Stimulated activated CD8-positive, alpha-beta memory T cell treated with anti-CD3 and anti-CD28 coated beads, Interleukin-4, amount 100 ng/mL, for 24 hours (primary cell): ENCODE measurements at regions not wholly inside any gene's neighbourhood (a gene's known extent, or its start where the extent isn't known, plus 50 kb on each side); places are given as distances from the start of the nearest gene placed in this dataset.

Experiments
- DNase-seq: peaks from one replicate; pipeline ENCODE4 v3.0.0-alpha.2; 2020; ENCODE audit warnings: low read depth

DNA sequence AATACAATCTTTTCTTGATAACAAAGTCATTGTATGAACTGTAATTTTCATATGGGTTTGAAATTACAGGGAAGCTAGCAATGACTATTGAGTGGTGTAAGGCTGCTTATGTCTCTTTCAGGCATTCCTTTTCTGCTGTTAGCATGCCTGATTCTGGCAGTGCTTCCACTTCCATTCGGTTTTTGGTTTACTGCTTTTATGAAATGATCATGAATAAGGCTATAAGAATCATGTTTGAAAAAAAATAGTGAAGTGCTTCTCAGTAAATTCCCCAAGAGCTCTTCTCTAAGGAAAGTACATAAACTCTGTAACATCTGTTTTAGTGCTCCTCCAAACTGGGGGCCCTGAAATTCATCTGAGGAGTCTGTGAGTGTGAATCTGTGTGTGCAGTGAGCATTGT is 434.0 kb upstream of the RGS6 start:
- DNase-seq: no peak

DNA sequence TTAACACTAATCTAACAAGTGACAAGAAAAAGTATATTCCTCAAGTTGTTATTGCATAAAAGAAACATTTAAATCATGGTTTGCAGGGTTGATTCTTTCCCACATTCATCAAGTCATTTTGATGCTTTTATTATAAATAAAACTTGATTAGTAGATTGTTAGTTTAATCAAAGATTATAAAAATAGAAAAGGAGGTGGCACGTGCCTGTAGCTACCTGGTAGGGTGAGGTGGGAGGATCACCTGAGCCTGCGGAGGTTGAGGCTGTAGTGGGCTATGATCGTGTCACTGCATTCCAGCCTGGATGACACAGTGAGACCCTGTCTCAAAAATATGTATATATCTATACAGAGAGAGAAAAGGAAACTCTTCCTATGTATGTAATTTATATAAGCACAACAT is 433.2 kb upstream of the RGS6 start:
- DNase-seq: no peak

DNA sequence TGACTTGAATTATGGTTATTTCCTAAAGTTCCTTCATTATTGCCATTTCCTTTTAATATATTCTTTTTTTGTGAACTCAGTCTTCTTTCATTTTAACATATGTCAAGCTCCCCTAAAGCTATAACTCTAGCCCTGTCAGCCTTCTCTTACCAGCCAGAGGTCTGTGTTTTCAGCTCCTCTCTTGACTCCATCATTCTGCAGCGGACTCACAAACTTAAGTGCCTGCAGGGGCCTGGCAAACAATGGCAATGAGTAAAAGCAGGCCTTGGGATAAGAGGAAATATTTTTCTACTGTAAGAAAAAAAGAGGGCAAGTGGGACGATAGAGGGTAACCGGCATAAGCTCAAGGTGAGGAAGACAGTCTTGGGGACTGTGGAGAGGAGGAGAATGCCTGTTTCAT is 424.5 kb upstream of the RGS6 start:
- no peak for DNase-seq

DNA sequence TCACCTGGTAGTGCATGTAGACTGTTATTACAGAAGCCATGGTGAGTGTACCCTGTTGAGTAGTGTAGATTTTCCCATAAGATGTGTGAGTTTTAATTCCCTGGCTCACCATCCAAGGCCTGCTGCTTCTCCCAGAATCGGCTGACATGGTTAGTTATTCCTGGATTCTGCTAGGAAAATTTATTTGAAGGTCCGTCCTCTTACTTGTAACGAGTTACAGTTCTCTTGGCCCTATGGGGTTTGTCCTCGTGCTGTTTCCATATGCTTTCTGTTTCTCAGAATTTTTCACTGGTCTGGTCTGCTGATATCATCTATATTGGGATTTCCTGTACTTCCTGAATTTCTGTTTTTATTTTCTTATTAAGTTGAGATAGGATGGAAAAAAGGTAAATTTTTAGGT is 423.3 kb upstream of the RGS6 start:
- DNase-seq: no peak

DNA sequence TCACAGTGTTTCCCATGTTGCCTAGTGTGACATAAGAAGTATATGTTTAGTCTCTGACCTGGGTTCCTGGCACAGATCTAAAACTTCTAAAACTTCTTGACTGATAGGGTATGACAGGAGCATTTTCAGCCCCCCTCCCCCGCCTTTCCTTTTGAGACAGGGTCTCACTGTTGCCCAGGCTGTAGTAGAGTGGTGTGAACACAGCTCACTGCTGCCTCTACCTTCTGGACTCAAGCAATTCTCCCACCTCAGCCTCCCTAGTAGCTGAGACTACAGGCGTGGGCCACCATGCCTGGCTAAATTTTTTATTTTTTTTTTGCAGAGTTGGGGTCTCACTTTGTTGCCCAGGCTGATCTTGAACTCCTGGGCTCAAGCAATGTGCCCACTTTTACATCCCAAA is 421.1 kb upstream of the RGS6 start:
- DNase-seq: no peak

DNA sequence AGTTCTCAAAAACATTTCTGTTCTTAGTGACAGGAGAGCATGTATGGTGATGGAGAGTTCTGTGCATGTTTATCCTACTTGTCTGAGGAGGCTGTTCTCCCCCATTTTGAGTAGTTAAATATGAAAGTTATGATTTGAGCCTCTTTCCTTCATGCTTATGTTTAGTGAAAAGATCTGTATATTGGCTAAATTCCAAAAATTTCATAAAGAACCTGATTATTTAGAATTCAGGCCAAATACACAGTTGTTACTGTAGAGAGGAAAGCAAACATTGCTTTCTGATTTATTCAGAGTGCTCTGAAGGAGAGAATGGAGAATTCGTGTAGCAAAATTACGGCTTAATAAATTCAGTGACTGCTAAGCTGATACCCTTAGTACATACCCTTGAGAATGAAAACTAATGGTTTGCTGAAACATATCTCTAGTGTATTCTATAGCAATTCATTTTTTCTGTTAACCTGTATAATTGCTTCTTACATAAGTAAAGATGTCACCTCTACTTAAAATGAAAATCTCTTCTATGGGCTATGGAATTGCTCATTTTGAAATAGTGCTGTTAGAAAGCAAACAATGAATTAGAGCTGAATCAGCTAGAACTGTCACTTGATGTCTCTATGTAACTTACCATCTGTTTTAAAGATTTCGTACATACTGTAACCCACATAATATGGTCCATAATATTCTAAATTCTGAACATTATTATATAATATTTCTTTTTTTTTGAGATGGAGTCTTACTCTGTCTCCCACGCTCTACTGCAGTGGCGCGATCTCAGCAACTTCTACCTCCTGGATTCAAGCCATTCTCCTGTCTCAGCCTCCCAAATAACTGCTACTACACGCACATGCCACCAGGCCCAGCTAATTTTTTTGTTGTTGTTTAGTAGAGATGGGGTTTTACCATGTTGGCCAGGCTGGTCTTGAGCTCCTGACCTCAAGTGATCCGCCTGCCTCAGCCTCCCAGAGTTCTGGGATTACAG is 417.0 kb upstream of the RGS6 start:
- no peak for DNase-seq

DNA sequence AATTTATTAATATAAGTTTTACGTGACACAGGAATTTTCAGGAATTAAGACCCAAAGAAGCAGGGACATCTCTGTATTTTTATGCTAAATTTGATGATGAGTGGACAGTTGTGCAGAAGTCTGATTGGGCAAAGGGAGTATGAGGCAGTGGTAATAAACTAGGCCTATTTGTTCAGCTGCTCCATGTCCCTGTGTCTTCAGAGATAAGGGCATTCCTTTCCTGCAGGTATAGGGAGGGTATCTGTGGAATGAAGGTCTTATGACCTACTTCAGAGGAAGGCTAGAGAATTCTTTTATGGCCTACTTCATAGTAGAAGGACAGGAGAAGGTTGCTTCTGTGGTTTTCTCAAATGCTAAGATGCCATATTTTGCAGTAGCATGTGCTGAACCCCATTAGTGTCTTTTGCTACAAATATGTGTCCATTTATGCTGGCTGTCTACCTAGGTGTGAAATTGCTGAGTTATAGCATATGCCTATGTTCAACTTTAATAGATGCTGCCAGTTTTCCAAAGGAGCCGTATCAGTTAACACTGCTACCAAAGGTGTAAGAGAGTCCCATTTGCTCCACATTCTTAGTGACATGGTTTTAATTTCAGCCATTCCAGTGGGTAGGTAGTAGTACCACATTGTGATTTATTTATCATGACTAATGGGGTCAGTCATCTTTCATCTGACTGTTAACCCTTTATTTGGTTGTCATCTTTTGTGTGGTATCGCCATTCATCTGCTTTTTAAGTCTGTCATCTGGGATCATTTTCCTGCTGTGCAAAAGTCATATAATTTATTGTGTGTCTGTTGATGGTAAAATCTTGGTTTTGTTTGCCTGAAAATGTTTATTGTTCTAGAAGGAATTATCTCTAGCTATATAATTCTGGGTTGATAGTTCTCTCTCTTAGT is 410.7 kb upstream of the RGS6 start:
- DNase-seq: no peak

DNA sequence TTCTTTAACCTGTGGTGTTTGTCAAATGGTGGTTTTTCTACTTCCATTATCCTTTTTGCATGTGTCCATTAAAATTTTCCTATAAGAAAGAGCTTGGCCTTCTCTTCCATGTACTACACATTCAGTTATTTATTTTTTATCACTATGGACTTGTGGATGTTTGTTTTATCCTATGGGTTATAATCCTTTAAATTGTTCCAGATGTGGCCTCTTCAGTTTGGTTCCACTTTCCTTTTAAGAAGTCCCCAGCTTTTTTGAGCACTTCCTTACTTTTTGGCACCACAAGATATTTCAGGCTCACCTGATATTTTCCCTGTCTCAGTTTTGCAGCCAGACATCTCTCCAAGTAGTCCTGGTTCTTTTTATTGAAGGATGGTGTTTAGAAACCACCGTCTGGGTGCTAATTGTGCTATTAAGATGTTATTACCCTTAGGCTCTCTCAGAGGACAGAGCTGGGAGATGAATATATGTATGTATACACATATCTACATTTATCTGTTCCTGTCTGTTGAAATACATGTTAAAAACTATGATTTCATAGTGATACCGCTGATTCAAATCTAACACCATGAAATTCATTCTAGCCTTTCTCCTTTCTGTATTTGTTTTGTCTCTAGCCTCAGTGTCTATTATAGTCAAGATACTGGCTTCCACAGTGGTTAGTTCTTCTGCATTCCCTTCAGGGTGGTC is 408.5 kb upstream of the RGS6 start:
- no peak for DNase-seq

DNA sequence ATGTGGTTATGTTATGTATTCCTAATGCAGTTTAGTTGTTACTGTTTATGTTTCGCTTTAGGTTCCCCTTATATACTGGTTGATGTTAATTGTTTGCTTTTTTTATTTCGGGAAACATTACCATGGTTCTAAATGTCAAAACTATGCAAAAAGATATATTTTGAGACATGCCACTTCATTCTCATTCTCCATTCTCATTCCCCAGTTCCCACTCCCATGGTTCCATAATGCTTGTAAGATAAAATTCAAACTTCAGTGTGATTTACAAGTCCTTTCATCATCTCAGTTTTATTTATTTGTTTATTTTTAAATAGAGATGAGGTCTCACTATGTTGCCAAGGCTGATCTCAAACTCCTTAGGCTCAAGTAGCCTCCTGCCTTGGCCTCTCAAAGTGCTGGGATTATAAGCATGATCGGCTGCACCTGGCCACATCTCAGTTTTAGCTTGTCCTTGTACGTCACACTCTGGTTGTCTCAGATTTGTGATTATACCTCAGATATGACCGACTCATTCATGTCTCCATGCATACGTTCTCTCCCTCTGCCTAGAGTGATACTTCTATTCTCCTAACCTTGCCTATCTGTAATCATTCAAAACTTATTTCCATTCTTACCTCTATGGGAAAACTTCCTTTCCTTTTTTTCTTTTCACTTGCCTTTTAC is 407.8 kb upstream of the RGS6 start:
- no peak for DNase-seq

DNA sequence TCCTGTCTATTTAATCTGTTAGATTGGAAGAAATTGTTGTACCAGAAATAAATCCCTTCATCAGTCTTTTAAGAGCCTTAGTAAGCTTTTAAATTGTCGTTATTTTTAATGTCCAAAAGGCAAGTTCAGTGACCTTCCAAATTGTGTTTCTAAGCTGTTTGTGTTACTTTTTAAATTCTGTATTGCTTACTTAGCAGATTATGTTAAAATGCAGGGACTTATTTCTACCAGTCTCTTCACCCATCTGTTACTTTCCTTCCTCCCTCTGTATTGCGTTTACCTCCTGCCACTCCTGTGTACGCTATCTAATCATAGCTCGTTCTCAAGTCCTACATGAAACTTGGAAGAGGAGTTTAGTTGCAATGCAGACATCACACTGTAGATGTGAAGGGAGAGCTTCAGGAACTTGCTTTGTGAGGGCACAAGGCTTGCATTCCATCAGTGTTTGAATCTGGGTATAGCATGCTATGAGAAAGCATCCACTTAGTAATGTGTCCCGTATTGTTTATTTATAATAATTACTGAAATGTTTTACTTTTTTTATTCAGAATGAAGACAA is 406.5 kb upstream of the RGS6 start:
- no peak for DNase-seq

DNA sequence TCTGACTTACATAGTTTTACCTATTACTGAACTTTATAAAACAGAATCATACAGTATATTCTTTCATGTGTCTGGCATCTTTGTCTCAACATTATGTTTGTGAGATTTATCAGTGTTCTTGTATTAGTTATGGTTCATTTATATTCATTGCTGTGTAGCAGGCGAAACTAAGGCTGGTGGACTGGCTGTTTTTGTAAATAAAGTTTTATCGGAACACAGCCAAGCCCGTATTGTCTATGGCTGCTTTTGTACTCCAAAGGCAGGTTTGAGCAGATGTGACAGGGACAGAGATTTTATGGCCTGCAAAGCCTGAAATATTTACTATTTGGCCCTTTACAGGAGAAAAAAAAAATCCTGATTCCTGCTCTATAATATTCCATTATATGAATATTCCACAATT is 405.8 kb upstream of the RGS6 start:
- no peak for DNase-seq

DNA sequence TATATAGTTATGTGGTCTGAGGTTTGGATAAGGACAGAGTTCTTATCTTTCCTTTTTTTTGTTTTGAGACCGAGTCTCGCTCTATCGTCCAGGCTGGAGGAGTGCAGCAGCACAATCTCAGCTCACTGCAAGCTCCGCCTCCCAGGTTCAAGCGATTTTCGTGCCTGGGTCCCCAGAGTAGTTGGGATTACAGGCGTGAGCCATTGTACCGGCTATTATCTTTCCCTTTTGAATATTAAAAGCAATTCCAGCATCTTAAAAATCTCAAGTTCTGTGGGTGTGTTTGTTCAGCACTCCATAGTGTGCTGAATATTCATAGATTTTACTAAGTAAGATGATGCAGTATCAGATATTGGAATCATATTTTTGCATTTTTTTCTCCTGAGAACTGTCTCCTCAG is 404.4 kb upstream of the RGS6 start:
- DNase-seq: no peak

DNA sequence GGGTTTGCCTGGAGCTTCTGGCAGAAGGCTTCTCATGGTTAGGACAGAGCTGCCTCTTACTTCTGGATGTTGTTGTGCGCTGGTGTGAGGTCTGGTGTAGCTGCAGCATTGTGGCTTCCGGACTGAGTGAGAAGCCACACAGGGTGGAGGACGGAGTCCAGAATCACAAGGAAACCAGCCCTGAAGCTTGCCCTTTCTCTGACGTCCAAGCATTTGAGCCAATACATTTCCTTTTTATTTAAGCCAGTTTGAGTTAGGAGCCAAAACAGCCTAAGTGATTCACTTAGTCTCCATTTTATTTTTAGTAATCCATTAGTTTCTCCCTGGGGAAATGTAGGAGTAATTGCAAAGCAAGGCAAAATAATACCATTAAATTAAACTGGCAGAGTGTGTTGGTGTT is 402.4 kb upstream of the RGS6 start:
- DNase-seq: no peak

DNA sequence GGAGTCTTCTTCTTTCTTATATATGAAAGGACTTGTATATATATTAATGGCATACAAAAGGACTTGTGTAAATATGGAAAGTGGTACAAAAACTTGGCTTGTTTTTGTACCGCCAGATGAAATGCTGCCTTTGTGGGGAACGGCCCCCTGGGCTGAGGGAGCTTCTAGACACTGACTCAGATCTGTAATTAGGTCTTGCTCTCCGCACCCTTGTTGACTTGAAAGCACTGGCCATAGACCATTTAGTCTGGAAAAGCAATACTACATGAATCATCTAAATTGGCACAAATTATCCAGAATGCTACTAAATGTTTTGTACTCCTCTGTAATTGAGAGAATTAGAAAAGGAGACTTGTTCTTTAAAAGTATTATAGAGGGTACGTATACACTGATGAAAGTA is 399.9 kb upstream of the RGS6 start:
- no peak for DNase-seq

DNA sequence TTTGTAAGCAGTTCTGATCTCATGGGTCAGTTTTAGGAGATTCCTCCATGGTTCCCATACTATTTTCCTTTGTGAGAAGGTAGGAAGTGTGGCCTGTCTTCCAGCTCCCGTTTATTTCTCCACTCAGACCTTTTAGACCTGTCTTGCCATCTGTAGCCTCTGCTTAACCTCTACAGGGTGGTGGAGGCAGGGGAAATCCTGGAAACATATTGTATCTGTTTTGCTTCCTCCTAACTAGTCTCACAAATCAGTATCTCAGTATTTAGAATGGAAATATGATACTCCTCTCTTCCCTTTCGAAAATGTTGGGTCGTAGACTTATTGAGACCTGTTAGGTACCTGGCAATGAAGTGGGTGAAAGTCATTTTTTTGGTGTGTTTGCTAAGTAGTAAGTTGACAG is 399.4 kb upstream of the RGS6 start:
- no peak for DNase-seq

DNA sequence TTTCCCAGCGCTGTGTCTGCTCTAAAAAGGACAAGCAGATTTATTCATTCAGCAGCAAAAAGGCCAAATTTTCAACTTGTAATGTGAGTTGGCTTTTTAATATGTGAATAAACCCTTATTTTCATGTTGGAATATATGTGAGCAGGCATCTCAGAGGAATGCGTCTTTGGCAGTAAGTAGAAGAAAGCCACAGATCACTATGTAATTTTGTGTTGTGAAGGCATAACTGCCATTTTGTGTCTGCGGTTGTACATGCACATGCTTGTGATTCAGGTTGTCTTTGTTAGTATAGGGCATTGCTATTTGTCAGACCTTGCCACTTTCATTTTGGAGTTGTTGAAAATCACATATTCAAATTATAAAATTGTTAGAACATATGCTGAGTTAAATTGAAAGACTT is 398.8 kb upstream of the RGS6 start:
- no peak for DNase-seq

DNA sequence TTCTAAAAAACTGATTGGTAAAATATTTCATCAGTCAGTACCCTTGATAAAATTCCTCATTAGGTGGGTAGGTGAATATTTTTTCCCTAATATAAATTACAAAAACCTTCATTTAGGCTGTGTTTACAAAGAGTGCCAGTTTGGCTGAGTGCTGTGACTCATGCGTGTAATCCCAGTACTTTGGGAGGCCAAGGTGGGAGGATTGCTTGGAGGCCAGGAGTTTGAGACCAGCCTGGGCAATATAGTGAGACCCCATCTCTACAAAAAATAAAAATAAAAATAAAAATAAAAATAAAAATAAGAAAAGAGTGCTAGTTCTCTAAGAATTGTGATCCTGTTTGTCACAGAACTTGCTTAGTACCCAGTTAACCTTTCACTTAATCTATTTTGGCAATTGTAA is 398.4 kb upstream of the RGS6 start:
- DNase-seq: no peak

DNA sequence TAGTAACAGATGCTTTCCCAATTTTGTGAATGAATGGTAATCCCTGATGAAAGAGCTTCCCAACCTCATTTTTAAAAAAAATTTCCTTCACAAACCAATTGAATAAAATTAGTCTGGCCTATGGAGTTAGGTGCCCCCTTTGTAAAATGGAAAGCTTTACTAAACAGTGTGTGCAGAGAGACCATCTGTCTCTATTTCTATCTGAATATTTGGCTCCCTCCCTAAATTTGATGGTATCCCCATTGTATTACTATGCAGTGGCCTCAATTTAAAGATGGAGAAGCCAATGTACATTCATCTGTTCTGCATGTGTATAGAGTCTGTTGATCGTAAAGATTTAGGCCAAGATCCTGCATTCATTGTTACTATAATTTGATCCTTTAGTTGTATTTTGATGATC is 397.7 kb upstream of the RGS6 start:
- no peak for DNase-seq

DNA sequence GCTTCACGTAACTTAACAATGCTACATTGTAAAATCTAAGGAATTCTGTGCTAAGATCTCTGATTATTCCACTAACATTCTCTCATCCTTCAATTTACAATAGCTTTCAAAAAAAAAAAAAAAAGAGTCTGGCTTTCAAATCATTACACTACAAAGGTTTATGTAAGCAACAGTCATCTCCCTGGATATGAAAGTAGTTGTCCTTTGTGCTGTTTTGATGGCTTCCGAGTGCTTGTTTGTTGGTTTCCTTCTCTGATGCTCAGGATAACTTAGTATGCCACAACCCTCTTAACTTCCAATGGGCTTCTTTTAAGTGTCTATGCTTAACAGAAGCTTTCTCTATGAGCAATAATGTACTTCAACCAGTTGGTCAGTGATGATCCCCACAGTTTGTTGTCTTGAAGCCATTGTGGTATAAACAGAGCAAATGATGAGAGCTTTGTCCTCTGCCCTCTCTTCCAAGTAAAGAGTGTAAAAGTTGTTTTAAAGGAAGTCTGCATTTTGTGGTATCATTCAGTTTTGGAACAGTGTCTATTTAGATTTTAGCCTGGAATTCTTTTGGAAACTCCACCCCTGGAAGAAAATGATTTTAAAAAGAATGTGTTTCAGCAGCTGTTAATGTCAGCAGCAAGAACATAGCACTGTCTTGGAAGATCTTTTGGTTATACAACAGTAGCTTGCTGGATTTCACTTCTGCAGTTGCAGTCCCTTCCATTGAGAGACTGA is 396.1 kb upstream of the RGS6 start:
- DNase-seq: no peak

DNA sequence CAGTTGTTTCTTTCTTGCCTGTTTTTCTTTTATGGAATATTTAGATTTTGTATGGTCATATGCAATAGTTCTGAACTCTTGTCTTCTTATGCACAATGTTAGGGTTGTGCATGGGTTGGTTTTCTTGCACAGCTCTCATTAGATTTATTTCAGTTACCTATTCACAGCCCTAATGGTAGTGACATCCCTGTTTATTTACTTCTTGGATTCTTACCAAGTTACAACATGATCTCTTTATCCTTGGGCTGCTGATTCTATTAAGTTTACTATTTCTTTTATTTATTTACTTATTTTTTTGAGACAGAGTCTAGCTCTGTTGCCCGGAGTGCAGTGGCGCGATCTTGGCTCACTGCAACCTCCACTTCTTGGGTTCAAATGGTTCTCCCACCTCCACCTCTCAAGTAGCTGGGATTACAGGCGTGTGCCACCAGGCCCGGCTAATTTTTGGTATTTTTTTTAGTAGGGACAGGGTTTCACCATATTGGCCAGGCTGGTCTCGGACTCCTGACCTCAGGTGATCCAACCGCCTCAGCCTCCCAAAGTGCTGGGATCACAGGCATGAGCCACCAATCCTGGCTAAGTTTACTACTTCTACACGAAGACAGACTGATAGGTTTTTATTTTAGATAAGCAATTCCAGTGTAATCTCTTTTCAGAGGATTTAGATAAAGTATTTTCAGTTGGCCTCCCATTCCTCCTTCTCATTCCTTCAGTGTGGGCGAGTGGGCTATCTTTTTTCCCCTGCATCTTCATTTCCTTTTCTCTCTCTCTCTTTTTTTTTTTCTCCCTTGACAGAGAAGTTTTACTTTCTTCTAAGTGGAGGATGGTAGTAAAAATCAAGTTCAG is 395.1 kb upstream of the RGS6 start:
- no peak for DNase-seq
